VCaP (cell line): ENCODE measurements at regions not wholly inside any gene's neighbourhood (a gene's known extent, or its start where the extent isn't known, plus 50 kb on each side); places are given as distances from the start of the nearest gene placed in this dataset.

Experiments
- H3K27ac ChIP-seq: fragments of 450-650 bp; 2 replicates; pipeline ENCODE4 v1.5.1; 2017
- TF ChIP-seq, protein P1 (sequence below): fragments of 450-650 bp; conservative IDR thresholded peaks from 2 replicates; pipeline ENCODE4 v1.5.1; 2017; ENCODE audit warnings: mild to moderate bottlenecking, moderate library complexity

DNA sequence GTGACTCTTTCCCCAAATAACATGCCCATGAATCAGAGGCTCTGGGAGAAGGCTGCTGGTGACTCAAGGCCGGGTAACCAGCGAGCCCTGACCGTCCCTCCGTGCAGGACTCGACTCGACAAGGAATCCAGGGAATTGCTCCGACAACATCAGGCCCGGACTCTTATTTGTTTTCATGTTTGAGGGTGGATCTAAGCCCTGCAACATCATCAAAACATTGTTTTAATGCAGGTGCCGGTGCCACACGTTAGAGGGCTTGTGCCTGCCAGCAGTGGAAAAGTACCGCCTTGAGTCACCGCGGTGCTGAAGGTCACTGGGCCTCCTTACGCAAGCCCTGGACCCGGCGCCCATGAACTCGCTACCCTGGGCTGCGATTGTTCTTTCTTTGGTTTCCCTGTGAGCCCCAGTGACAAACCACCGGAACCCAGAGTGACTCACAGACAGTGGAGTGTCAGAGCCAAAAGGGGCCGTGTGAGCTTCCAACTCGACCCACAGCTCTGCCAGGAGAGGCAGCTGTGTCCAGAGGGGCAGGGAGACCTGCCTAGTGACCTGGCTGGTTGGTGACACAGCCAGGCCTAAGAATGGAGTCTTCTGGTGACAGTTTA lies 139.4 kb upstream of the SHH start:
- H3K27ac ChIP-seq: no peak overlapping the region
- TF ChIP-seq, protein P1, sequence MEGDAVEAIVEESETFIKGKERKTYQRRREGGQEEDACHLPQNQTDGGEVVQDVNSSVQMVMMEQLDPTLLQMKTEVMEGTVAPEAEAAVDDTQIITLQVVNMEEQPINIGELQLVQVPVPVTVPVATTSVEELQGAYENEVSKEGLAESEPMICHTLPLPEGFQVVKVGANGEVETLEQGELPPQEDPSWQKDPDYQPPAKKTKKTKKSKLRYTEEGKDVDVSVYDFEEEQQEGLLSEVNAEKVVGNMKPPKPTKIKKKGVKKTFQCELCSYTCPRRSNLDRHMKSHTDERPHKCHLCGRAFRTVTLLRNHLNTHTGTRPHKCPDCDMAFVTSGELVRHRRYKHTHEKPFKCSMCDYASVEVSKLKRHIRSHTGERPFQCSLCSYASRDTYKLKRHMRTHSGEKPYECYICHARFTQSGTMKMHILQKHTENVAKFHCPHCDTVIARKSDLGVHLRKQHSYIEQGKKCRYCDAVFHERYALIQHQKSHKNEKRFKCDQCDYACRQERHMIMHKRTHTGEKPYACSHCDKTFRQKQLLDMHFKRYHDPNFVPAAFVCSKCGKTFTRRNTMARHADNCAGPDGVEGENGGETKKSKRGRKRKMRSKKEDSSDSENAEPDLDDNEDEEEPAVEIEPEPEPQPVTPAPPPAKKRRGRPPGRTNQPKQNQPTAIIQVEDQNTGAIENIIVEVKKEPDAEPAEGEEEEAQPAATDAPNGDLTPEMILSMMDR: no peak

- no peak overlapping the region for H3K27ac ChIP-seq
- TF ChIP-seq, protein P1: no peak
Observed at GRCh38 chr7:155950898-155951553, 138.8 kb upstream of the SHH start.

DNA sequence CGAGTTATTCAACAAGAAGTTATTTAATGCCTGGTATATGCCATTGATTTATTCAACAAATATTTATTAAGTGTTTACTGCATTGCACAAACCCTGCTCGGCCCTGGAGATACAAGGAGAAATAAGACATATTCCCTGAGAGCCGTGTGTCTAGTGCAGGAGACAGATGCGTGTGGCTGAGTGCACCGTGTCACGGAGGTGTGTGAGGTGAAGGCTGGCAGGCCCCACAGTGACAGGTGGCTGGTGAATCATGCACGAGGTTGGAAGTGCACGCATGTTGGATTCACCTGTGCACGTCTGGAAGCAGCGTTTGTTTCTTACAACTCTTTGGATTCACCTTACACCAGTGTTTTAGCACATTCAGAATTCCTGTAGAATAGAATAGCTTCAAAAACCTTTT lies 136.6 kb upstream of the SHH start:
- TF ChIP-seq, protein P1: no peak
- no peak overlapping the region for H3K27ac ChIP-seq

DNA sequence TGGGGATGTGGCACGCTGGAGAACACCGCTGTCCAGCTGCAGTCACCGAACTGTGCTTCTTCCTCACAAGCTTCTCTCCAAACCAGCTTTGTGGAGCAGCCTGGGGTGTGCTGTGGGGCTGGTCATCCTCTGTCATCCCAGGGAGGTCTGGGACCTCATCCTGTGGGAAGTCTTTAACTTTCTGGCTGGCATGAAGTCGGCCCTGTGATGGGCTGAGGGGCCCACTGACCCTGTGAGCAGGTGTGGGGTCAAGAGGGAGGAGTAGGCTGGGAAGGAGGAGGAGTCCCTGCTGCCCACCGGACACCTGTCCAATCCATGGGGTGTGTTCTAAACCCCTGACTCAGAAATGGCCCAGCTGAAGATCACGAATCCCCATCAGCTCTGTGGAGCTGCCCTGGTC lies 136.2 kb upstream of the SHH start:
- TF ChIP-seq, protein P1: no peak
- H3K27ac ChIP-seq: no peak overlapping the region

- no peak overlapping the region for H3K27ac ChIP-seq
- TF ChIP-seq, protein P1: no peak
Observed at GRCh38 chr7:155947051-155947450, 134.8 kb upstream of the SHH start.

DNA sequence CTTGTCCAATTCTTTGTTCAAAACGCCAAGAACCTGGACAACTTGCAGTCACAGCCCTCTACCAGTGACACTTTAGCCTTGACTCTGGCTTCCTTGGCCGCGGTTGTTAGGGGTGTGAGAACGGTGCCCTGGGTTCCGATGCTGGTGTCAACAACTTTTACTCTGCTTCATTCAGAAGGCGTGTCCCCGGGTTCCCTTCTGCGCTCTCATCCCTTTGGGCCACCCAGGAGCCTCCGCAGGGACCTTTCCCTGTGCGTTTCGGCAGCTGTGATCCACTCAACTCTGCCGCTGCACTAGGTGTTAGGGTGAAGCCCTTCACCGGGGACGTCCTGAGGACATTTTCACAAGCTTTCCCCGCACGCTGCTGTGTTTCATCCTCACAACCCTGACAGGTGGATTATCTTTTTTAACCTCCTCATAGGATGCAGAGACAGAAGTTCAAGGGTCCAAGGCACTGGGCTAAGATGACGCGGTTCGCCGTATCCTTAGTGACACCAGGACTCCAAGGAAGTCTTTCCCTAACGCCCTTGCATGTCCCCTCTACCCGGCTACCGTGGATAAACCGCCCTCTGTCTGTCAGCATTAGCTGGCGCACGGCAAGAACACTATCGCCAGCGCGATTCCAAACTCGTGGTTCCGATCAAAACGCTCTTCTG lies 133.5 kb upstream of the SHH start:
- TF ChIP-seq, protein P1: no peak
- H3K27ac ChIP-seq: no peak overlapping the region

- H3K27ac ChIP-seq: no peak overlapping the region
- TF ChIP-seq, protein P1: no peak
Observed at GRCh38 chr7:155944901-155945300, 132.6 kb upstream of the SHH start.
